ENCODE measurements at regions not wholly inside any gene's neighbourhood (a gene's known extent, or its start where the extent isn't known, plus 50 kb on each side); places are given as distances from the start of the nearest gene placed in this dataset.

DNA sequence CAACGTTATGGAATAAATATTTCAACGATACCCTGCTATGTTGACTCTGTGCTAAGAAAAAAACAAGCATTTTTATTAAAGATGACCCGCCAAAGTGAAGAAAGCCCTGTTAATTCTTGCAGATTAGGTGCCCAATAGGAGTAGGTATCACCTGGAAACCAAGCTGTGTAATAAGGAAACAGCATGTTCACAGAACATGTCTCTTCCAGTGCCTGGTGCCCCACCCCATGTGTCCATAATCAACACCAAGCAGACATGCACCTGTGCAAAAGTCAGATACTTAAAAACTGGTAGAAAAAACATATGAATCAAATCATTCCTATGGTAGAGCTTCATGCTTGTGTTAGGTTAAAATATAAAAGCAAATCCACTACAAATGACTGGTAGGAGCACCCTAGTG is 327.1 kb downstream of the SHANK2 start:
- no peak overlapping the region for H3K4me3 ChIP-seq (ENCODE audit: low read depth in 1 of 2, low read length in 2 of 2)
- 44 to 62% methylated on average over 3 of the region's 3 CpGs for WGBS, 2 donors
- H3K27ac ChIP-seq (ENCODE audit: low read depth in 2 of 2, low read length in 1 of 2), result no peak overlapping the region

DNA sequence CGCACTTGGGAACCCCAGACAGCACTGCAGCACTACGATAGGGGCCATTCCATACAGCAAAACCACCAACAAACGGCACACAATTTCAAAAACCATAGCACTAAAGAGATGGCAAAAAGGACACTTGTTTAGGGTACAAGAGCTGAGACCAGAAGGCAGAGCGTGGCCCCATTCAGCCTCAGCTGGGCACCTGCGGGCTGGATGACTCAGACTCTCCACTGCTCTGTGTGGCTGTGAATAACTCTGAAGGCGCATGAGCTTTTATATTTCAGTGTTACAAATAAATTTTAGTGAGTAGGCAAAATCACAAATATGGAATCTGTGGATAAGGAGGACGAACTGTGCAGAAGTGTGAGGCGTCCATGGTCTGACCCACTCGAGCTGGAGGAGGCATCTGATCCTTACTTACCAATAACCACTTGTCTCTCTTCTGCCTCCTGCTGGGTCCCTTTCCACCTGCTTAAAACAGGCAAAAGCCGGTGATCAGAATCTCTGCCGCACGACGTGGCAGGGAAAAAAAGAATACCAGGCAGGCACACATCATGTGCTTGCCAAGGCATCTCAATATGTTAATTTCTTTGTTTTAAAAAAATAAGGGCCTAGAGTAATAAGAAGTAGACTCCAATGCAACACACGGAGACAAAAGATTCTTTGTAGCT is 325.7 kb downstream of the SHANK2 start:
- Histone ChIP-seq H3K4me3 (ENCODE audit: low read depth in 1 of 2, low read length in 2 of 2) (no peak overlapping the region), H3K36me3 (ENCODE audit: control insufficient read depth in 2 of 2, insufficient read depth in 2 of 2, low read length in 1 of 2) (no peaks in the 10 kb centered on the region), H3K9me3 (ENCODE audit: control insufficient read depth in 2 of 2, insufficient read depth in 1 of 2, low read depth in 1 of 2, low read length in 1 of 2) (peaks cover 2 to 10% of the 10 kb centered on the region in 2 donors), H3K27ac (ENCODE audit: low read depth in 2 of 2, low read length in 1 of 2) (no peak overlapping the region), H3K4me1 (ENCODE audit: control insufficient read depth in 2 of 2, insufficient read depth in 2 of 2, low read length in 1 of 2) (no peaks in the 10 kb centered on the region), H3K27me3 (ENCODE audit: control insufficient read depth in 1 of 2, insufficient read depth in 2 of 2, low read length in 2 of 2) (no peaks in the 10 kb centered on the region)
- WGBS, 2 donors, result 84 to 85% methylated on average over 14 of the region's 14 CpGs

More for the DNA sequence above, 327.1 kb downstream of the SHANK2 start:
- no peaks in the 10 kb centered on the region for H3K4me1 ChIP-seq (ENCODE audit: control insufficient read depth in 2 of 2, insufficient read depth in 2 of 2, low read length in 1 of 2)
- peaks cover 2 to 16% of the 10 kb centered on the region in 2 donors for H3K9me3 ChIP-seq (ENCODE audit: control insufficient read depth in 2 of 2, insufficient read depth in 1 of 2, low read depth in 1 of 2, low read length in 1 of 2)
- no peaks in the 10 kb centered on the region for H3K36me3 ChIP-seq (ENCODE audit: control insufficient read depth in 2 of 2, insufficient read depth in 2 of 2, low read length in 1 of 2)
- no peaks in the 10 kb centered on the region for H3K27me3 ChIP-seq (ENCODE audit: control insufficient read depth in 1 of 2, insufficient read depth in 2 of 2, low read length in 2 of 2)

DNA sequence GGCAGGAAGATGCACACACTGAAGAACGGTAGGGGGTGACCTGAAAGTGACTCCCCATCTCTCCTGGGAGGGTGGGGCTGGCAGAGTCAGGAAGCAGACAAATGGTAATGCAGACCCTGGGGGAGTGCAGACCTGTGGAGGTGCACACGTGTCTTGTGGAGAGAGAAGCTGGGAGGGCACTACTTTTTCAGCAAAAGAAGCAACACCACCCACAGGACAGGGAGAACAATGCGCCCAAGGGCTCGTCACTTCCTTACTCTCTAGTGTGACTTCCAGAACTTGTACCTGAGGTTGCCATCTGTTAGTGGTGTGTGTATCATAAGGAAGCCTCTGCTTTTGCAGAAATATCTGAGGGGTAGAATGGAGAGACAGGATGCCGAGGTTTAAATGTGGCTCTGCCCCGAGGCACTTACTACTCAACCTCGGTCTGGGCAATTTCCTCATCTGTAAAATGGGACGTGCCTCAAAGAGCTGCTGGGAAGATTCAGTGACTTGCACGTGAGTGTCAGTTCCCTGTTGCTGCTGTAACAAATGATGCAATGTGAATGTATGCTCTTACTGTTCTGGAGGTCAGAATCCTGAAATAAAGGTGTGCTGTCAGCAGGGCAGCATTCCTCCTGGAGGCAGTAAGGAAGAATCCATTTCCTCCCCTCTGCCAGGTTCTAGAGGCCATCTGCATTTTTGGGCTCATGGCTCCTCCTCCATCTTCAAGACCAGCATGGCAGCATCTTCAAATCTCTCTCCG is 323.4 kb downstream of the SHANK2 start:
- no peak overlapping the region for H3K27ac ChIP-seq (ENCODE audit: low read depth in 2 of 2, low read length in 1 of 2)
- 71 to 76% methylated on average over 10 of the region's 10 CpGs for WGBS, 2 donors
- H3K36me3 ChIP-seq (ENCODE audit: control insufficient read depth in 2 of 2, insufficient read depth in 2 of 2, low read length in 1 of 2), result no peaks in the 10 kb centered on the region

DNA sequence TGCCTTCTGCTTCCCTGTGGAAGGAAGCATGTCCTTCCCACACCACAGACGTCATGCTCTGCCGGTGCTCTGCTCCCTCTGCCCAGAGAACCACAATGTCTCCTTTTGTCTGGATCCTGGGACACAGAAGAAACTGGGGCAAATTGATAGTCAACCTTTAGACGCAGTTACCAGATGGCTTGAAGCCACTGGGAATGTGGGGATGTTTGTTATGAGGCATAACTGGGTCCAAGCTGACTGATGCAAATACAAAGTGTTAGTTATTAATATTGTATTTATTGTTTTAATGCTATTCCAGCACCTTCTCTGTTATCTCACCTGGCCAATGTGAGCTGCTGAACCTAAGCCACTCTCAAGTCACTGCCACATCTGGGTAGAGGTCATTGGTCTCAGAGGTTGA is 322.2 kb downstream of the SHANK2 start:
- Histone ChIP-seq H3K36me3 (ENCODE audit: control insufficient read depth in 2 of 2, insufficient read depth in 2 of 2, low read length in 1 of 2) (no peaks in the 10 kb centered on the region), H3K27me3 (ENCODE audit: control insufficient read depth in 1 of 2, insufficient read depth in 2 of 2, low read length in 2 of 2) (no peaks in the 10 kb centered on the region), H3K4me1 (ENCODE audit: control insufficient read depth in 2 of 2, insufficient read depth in 2 of 2, low read length in 1 of 2) (no peaks in the 10 kb centered on the region), H3K27ac (ENCODE audit: low read depth in 2 of 2, low read length in 1 of 2) (no peak overlapping the region), H3K4me3 (ENCODE audit: low read depth in 1 of 2, low read length in 2 of 2) (no peak overlapping the region), H3K9me3 (ENCODE audit: control insufficient read depth in 2 of 2, insufficient read depth in 1 of 2, low read depth in 1 of 2, low read length in 1 of 2) (peaks cover 2 to 5% of the 10 kb centered on the region in 2 donors)
- WGBS, 2 donors, result 89 to 92% methylated on average over 3 of the region's 3 CpGs

More for the DNA sequence above, 323.4 kb downstream of the SHANK2 start:
- H3K27me3 ChIP-seq (ENCODE audit: control insufficient read depth in 1 of 2, insufficient read depth in 2 of 2, low read length in 2 of 2), result no peaks in the 10 kb centered on the region
- H3K4me1 ChIP-seq (ENCODE audit: control insufficient read depth in 2 of 2, insufficient read depth in 2 of 2, low read length in 1 of 2), result no peaks in the 10 kb centered on the region
- no peak overlapping the region for H3K4me3 ChIP-seq (ENCODE audit: low read depth in 1 of 2, low read length in 2 of 2)
- H3K9me3 ChIP-seq (ENCODE audit: control insufficient read depth in 2 of 2, insufficient read depth in 1 of 2, low read depth in 1 of 2, low read length in 1 of 2), result peaks cover 2 to 7% of the 10 kb centered on the region in 2 donors

DNA sequence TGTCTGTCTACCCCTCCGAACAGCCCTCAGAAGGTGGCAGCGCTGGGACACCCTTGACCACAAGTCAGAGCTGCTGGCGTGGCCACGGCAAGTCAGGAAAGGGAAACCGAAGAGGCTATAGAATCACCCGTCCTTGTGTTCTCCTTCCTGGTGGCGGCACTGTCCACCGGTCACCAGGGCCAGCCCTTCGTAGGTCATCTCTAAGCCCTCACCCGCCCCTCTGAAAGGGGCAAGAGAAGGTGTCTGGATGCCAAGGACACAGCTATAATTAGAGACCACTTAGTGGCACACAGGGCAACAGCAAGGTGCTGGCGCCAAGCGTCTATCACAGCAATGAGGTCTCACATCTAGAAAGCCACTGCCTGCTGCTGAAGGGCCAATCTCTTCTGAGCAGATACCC is 320.9 kb downstream of the SHANK2 start:
- no peak overlapping the region for H3K4me3 ChIP-seq (ENCODE audit: low read depth in 1 of 2, low read length in 2 of 2)
- H3K9me3 ChIP-seq (ENCODE audit: control insufficient read depth in 2 of 2, insufficient read depth in 1 of 2, low read depth in 1 of 2, low read length in 1 of 2), result peaks cover 2% of the 10 kb centered on the region in 2 donors
- no peaks in the 10 kb centered on the region for H3K4me1 ChIP-seq (ENCODE audit: control insufficient read depth in 2 of 2, insufficient read depth in 2 of 2, low read length in 1 of 2)
- no peak overlapping the region for H3K27ac ChIP-seq (ENCODE audit: low read depth in 2 of 2, low read length in 1 of 2)
- no peaks in the 10 kb centered on the region for H3K27me3 ChIP-seq (ENCODE audit: control insufficient read depth in 1 of 2, insufficient read depth in 2 of 2, low read length in 2 of 2)
- H3K36me3 ChIP-seq (ENCODE audit: control insufficient read depth in 2 of 2, insufficient read depth in 2 of 2, low read length in 1 of 2), result no peaks in the 10 kb centered on the region
- 82 to 93% methylated on average over 12 of the region's 12 CpGs for WGBS, 2 donors

DNA sequence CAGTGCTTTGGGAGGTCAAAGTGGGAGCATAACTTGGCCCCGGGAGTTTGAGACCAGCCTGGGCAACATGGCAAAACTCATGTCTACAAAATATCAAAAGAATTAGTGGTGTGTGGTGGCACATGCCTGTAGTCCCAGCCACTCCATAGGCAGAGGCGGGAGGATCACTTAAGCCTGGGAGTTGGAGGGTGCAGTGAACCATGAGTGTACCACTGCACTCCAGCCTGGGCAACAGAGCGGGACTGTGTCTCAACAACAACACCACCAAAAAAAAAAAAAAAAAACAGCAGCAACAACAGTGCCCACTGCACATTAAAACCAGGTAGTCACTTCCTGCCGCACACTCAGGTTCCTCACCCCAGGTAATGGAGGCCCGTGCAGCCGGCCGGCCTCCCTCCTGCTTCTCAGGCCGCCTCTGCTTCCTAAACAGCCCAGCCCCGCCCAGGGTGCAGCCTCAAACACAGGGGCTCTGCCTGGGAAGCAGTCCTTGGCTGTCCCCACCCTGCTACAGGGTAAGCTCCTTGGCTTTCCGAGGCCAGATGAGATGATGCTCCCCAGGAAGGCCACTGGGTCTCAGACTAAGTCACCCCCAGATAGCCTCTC is 318.3 kb downstream of the SHANK2 start:
- Histone ChIP-seq H3K27ac (ENCODE audit: low read depth in 2 of 2, low read length in 1 of 2) (no peak overlapping the region), H3K27me3 (ENCODE audit: control insufficient read depth in 1 of 2, insufficient read depth in 2 of 2, low read length in 2 of 2) (no peaks in the 10 kb centered on the region), H3K4me1 (ENCODE audit: control insufficient read depth in 2 of 2, insufficient read depth in 2 of 2, low read length in 1 of 2) (no peaks in the 10 kb centered on the region), H3K4me3 (ENCODE audit: low read depth in 1 of 2, low read length in 2 of 2) (no peak overlapping the region), H3K9me3 (ENCODE audit: control insufficient read depth in 2 of 2, insufficient read depth in 1 of 2, low read depth in 1 of 2, low read length in 1 of 2) (peaks cover 5 to 6% of the 10 kb centered on the region in 2 donors), H3K36me3 (ENCODE audit: control insufficient read depth in 2 of 2, insufficient read depth in 2 of 2, low read length in 1 of 2) (no peaks in the 10 kb centered on the region)
- WGBS, 2 donors, result 91% methylated on average over 10 of the region's 10 CpGs

DNA sequence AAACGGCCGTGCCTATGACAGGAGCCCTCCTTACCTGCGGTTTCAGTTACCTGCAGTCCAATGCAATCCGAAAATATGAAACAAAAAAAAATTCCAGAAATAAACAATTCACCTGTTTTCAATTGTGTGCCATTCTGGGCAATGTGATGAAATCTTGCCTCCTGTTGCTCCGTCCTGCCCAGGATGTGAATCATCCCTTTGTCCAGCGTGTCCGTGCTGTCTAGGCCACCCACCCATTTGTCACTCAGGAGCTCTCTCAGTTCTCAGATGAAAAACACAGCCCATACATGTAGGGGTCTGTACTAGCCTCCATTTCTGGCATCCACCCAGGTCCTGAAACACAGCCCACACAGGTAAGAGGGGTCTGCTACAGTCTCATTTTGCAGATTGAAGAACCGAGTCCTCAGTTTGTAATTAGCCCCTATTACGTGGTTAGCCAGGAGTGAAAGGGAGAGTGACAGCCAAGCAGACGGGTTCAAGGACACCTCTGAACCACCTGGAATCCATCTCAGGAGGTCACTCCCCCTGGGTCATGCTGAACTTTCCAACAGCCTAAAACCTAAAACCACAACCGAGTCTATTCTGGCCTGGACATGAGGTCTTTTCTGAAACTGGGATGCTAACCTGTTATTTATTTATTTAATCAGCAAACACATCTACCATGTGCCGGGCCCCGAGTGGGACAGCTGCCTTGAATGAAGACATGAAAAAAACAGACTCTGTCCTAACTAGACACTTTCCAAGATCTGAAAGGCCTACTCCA is 317.2 kb downstream of the SHANK2 start:
- Histone ChIP-seq H3K27ac (ENCODE audit: low read depth in 2 of 2, low read length in 1 of 2) (no peak overlapping the region), H3K4me1 (ENCODE audit: control insufficient read depth in 2 of 2, insufficient read depth in 2 of 2, low read length in 1 of 2) (no peaks in the 10 kb centered on the region), H3K27me3 (ENCODE audit: control insufficient read depth in 1 of 2, insufficient read depth in 2 of 2, low read length in 2 of 2) (no peaks in the 10 kb centered on the region), H3K36me3 (ENCODE audit: control insufficient read depth in 2 of 2, insufficient read depth in 2 of 2, low read length in 1 of 2) (no peaks in the 10 kb centered on the region), H3K4me3 (ENCODE audit: low read depth in 1 of 2, low read length in 2 of 2) (no peak overlapping the region), H3K9me3 (ENCODE audit: control insufficient read depth in 2 of 2, insufficient read depth in 1 of 2, low read depth in 1 of 2, low read length in 1 of 2) (peaks cover 4 to 10% of the 10 kb centered on the region in 2 donors)
- WGBS, 2 donors, result 80 to 83% methylated on average over 13 of the region's 13 CpGs

DNA sequence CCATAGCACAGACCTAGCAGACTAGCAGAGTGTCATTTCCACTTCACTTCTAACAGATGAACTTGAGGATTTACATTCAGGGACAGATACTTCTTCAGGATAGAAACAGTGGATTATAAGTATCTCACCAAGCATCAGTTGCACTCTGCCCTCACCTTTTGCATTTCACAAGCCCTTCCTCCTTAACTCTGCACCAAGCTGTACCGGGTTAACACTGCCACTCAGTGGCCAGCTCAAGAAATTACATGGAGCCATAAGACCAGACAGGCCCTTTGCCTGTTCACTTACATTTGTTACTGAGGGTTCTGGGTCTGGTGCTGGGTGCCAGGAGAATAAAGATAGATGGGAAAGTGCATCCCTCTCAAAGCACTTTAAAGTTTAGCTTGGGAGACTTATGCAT is 309.8 kb downstream of the SHANK2 start:
- 80 to 90% methylated on average over 1 of the region's 1 CpG for WGBS, 2 donors
- H3K4me1 ChIP-seq (ENCODE audit: control insufficient read depth in 2 of 2, insufficient read depth in 2 of 2, low read length in 1 of 2), result no peaks in the 10 kb centered on the region
- no peak overlapping the region for H3K27ac ChIP-seq (ENCODE audit: low read depth in 2 of 2, low read length in 1 of 2)
- no peak overlapping the region for H3K4me3 ChIP-seq (ENCODE audit: low read depth in 1 of 2, low read length in 2 of 2)
- no peaks in the 10 kb centered on the region for H3K27me3 ChIP-seq (ENCODE audit: control insufficient read depth in 1 of 2, insufficient read depth in 2 of 2, low read length in 2 of 2)
- no peaks in the 10 kb centered on the region for H3K36me3 ChIP-seq (ENCODE audit: control insufficient read depth in 2 of 2, insufficient read depth in 2 of 2, low read length in 1 of 2)
- peaks cover 15 to 32% of the 10 kb centered on the region in 2 donors for H3K9me3 ChIP-seq (ENCODE audit: control insufficient read depth in 2 of 2, insufficient read depth in 1 of 2, low read depth in 1 of 2, low read length in 1 of 2)

DNA sequence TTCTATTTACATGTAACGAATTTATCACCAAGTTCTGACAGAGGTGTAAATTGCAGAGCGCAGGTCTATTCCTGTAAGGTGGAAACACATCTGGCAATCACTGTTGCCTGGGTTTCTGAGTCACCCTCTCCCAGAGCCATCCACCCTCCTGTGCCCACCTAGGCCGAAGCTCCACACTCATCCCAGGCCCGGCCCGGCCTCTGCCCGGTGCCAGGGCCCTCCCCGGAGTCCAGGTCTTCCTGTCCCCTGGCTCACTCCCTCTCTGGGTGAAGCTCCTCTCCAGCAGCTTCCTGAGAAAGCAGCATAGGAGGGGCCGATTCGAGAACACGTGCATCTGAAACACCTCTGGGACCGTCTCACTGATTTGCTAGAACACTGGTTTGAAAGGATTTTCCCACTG is 308.2 kb downstream of the SHANK2 start:
- WGBS, 2 donors, result 90 to 95% methylated on average over 11 of the region's 11 CpGs
- Histone ChIP-seq H3K27ac (ENCODE audit: low read depth in 2 of 2, low read length in 1 of 2) (no peak overlapping the region), H3K27me3 (ENCODE audit: control insufficient read depth in 1 of 2, insufficient read depth in 2 of 2, low read length in 2 of 2) (no peaks in the 10 kb centered on the region), H3K4me3 (ENCODE audit: low read depth in 1 of 2, low read length in 2 of 2) (no peak overlapping the region), H3K36me3 (ENCODE audit: control insufficient read depth in 2 of 2, insufficient read depth in 2 of 2, low read length in 1 of 2) (no peaks in the 10 kb centered on the region), H3K9me3 (ENCODE audit: control insufficient read depth in 2 of 2, insufficient read depth in 1 of 2, low read depth in 1 of 2, low read length in 1 of 2) (peaks cover 12 to 29% of the 10 kb centered on the region in 2 donors), H3K4me1 (ENCODE audit: control insufficient read depth in 2 of 2, insufficient read depth in 2 of 2, low read length in 1 of 2) (peaks cover 0 to 2% of the 10 kb centered on the region in 2 donors)

Data from esophagus (tissue), 2 donors.